Putamen (tissue), 1 donor: ENCODE measurements at regions not wholly inside any gene's neighbourhood (a gene's known extent, or its start where the extent isn't known, plus 50 kb on each side); places are given as distances from the start of the nearest gene placed in this dataset.
"Not testable (repeated sequence)": the region's sequence is repeated elsewhere in the genome, so short reads cannot be mapped to it uniquely, and the experiment has no call there.

Experiments used
- DNase-seq: peaks from one replicate; pipeline ENCODE4 v3.0.0-alpha.2; 2016; ENCODE audit warnings: low spot score

DNA sequence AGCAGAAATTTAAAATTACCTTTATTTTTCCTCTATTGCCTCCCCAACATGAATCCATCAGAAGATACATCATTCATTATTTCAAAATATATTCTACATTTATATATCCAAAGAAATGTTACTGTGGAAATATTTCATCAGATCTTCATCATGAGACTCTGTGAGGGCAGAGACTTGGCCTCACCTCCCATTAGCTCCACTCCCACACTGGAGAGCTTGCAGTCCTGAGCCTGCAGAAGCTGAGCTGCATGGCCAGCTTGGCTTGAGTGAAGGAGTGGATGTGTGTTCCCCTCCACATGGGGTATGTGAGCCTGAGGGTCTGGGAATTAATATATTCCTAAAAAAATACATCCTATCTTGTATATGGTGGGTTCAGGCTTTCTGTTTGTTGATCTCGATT lies 961.9 kb downstream of the TMEM121 start:
- no peak for DNase-seq

- no peak for DNase-seq
Measured at GRCh38 chr14:106489112-106489881, 962.9 kb downstream of the TMEM121 start.

DNA sequence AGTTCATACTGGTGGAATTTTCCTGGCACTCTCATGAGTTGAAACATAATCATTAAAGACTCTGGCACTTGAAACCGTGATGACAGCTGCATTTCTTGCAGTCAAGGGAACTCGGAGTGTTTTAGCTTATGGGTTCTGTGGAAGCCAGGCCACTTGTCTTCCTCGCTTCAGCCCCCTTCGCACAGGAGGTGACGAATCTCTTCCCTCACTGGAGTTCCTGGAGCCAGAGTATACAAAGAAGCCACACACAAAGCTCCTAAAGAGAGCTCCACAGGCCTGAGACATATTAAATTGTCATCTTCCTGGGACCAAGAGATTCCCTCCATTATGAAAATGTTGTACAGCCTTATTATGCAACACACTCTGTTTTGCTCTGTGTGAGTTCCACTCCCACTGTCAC lies 964.1 kb downstream of the TMEM121 start:
- DNase-seq, result no peak

DNA sequence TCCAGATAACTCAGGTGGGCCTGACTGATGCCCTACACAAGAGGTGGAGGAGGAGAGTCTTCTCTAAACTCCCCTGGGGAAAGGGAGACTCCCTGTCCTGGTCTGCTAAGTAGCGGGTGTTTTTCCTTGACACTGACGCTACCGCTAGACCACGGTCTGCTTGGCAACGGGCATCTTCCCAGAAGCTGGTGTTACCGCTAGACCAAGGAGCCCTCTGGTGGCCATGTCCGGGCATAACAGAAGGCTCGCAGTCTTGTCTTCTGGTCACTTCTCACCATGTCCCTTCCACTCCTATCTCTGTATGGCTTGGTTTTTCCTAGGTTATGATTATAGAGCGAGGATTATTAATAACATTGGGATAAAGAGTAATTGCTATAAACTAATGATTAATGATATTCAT lies 965.5 kb downstream of the TMEM121 start:
- no peak for DNase-seq

GRCh38 chr14:106493962-106494823 lies 967.8 kb downstream of the TMEM121 start:
- no peak for DNase-seq

DNA sequence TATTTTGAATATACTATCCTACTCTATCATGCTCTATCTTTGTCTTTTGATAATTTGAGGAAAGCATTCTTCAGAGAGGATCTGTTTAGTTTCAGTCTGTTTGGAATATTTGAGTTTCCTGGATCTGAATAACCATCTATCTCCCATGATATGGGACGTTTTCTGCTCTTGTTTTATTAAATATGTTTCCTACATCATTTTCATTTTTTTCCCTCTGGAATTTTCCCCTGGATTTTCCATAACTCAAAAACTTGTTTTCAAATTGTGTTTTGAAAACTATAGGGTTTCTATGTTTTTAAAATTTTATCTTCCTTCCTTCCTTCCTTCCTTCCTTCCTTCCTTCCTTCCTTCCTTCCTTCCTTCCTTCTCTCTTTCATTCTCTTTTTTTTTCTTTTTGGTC lies 974.2 kb downstream of the TMEM121 start:
- no peak for DNase-seq

DNA sequence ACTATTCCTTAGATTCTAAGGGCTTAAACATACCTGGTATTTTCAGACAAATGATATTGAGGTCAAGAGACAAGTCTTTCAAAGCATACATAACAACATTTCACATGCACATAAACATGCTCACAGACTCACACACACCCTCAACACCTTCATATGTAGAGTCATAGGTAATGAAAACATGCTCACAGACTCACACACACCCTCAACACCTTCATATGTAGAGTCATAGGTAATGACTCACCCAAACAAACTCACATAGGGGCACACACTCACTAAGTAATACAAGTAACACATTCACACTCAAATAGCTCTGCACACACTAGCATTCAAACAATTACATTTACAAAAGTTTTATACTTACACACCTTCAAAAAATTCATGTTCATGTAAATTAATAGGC lies 975.5 kb downstream of the TMEM121 start:
- DNase-seq, result no peak

- no peak for DNase-seq
Measured at GRCh38 chr14:106505366-106505765, 979.0 kb downstream of the TMEM121 start.

GRCh38 chr14:106506881-106507305 lies 980.5 kb downstream of the TMEM121 start:
- no peak for DNase-seq

DNA sequence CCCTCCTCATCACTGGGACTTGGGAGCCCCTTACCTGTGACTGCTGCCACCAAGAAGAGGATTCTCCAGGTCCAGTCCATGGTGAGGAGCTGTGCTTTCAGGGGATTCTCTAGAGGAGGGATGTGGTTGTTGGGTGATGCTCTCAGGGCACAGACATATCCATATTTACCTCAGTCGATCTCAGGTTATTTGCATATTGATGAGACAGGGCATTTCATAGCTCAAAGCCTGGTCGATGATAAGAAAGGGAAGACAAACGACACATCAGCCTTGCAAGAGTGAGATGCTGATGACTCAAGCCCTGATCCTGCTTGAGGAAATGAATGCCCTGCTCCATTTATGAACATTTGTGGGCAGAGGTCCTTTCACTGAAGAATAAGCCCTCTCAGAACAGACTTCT lies 981.0 kb downstream of the TMEM121 start:
- DNase-seq, result no peak

DNA sequence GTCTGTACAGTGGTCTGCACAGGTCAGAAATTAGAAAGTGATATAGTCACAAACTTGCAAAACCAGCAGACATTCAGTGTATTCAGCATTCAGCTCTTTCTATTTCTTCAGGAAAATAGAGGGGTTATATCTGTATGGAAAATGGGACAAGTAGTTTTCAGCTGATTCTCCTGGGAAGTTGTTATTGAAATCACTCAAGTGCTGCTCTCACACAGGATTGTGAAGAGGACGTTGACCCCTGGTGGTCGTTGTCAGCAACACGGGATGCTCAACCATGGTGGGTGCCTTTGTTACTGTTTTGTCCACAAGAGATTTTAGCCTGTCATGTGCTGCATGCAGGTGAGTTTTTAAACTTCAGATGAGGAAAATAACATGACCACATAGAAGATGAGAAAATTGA lies 981.8 kb downstream of the TMEM121 start:
- no peak for DNase-seq

DNA sequence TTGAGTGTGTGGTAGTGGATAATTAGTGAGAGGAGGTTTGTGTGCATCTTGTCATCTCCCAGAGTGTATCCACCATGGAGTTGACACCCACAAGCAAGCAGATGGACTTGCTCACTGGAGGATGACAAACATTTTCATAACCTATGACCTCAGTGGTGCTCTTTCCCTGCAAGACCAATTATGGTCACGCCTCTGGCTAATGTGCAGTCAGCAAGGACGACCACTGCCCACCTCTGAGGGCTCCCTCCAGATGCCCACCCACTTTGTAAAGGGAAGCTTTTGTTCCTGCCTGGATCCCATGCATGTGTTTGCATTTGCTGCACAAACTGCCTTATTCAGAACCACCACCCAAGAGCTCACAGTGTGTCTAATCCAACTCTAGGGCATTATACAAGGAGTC lies 982.8 kb downstream of the TMEM121 start:
- DNase-seq, result no peak

DNA sequence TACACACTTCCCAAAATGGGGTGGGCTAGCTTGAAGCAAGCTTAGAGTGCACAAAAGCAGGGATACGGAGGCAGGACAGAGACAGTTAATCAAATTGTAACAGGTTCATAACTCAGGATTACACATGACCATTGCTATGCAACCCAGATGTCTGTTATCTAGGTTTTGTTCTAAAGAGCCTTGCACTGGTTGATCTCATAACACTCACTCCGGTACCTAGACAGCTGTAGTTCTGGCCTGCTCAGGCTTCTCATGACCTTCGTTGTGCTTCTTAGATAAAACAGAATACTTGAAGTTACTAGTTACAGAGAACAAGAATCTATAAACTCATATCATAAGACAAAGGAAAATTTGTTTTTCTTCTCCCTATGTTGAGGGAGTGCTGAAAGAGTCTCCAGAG lies 983.4 kb downstream of the TMEM121 start:
- no peak for DNase-seq

DNA sequence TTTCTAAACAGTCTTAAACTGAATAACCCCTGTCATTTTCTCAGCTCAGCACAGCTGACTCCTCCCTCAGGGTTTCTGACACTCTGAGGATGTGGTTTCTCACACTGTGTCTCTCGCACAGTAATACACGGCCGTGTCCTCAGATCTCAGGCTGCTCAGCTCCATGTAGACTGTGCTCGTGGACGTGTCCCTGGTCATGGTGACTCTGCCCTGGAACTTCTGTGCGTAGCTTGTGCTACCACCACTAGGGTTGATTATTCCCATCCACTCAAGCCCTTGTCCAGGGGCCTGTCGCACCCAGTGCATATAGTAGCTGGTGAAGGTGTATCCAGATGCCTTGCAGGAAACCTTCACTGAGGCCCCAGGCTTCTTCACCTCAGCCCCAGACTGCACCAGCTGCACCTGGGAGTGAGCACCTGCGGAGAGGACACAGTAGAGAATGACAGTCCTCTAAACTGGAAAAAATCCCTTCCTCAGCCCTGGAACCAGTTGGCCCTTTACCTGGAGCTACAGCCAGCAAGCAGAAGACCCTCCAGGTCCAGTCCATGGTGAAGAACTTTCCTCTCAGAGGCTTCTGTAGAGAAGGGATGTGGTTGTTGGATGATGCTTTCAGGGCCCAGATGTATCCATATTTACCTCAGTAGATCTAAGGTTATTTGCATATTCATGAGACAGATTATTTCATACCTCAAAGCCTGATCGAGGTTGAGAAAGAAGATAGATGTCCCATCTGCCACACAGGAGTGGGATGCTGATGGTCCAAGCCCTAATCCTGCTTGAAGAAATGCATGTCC lies 984.8 kb downstream of the TMEM121 start:
- no peak for DNase-seq

GRCh38 chr14:106511800-106512198 lies 985.4 kb downstream of the TMEM121 start:
- DNase-seq, result no peak

- DNase-seq, result no peak
Measured at GRCh38 chr14:106513302-106513701, 986.9 kb downstream of the TMEM121 start.

- DNase-seq, result no peak
Measured at GRCh38 chr14:106518054-106518943, 991.9 kb downstream of the TMEM121 start.

DNA sequence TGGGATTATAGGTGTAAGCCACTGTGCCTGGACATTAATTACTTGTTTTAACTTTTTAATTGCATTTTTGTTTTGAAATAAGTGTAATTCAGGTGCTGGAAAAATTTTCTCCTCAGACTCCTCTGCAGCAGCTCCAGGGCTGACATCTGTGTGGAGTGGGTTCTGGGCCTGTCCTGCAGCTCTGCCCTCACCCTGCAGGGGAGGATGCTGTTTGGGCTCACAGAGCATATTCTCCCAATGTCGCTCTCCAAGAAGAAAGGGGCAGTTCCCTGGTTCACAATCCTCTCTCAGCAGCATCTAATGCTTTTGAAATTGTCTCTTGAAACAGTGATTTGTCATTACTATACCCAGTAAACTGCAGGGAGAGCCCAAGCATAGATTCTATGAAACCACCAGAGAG lies 995.7 kb downstream of the TMEM121 start:
- DNase-seq, result not testable (repeated sequence)

GRCh38 chr14:106522990-106523389 lies 996.6 kb downstream of the TMEM121 start:
- DNase-seq, result no peak

GRCh38 chr14:106528717-106529116 lies 1002.3 kb downstream of the TMEM121 start:
- DNase-seq, result no peak

GRCh38 chr14:106530031-106530422 lies 1003.6 kb downstream of the TMEM121 start:
- no peak for DNase-seq
